ENCODE measurements at regions not wholly inside any gene's neighbourhood (a gene's known extent, or its start where the extent isn't known, plus 50 kb on each side); places are given as distances from the start of the nearest gene placed in this dataset.

- DNase-seq (ENCODE audit: low read depth, low spot score) = no peak
- Histone ChIP-seq H3K4me1 (ENCODE audit: control insufficient read depth, extremely low read depth, insufficient read depth, low read length) (no peaks in the 10 kb centered on the region), H2AFZ (ENCODE audit: low read depth, low read length) (no peak overlapping the region), H3K79me2 (ENCODE audit: control insufficient read depth, insufficient read depth, low read length) (no peaks in the 10 kb centered on the region), H3K4me3 (replicated peaks in 1 of 3; ENCODE audit: insufficient read depth in 1 of 3, low read depth in 1 of 3, low read length in 3 of 3) (no peak overlapping the region), H3K4me2 (ENCODE audit: insufficient read depth, low read length) (no peak overlapping the region), H4K20me1 (replicated peaks; ENCODE audit: control insufficient read depth, extremely low read depth, insufficient read depth, low read length) (no peaks in the 10 kb centered on the region), H3K36me3 (ENCODE audit: control insufficient read depth in 2 of 2, extremely low read depth in 1 of 2, insufficient read depth in 2 of 2, low read length in 2 of 2) (no peaks in the 10 kb centered on the region), H3K9me3 (replicated peaks; ENCODE audit: control insufficient read depth, insufficient read depth, low read length) (peaks cover 2% of the 10 kb centered on the region), H3K9ac (replicated peaks; ENCODE audit: extremely low read depth, insufficient read depth, low read length) (no peak overlapping the region), H3K27me3 (ENCODE audit: control insufficient read depth in 2 of 2, insufficient read depth in 2 of 2, low read length in 2 of 2) (no peaks in the 10 kb centered on the region), H3K27ac (ENCODE audit: insufficient read depth, low read depth, low read length) (no peak overlapping the region), H3K9me1 (replicated peaks; ENCODE audit: control insufficient read depth, extremely low read depth, insufficient read depth, low read length) (no peaks in the 10 kb centered on the region)
- TF ChIP-seq GATA2 (IDR thresholded peaks at IDR 0.05; ENCODE audit: insufficient read depth, insufficient read length, low read depth, low read length) (no peak), MYC (IDR thresholded peaks at IDR 0.05; ENCODE audit: low read depth, low read length) (no peak), JUN (IDR thresholded peaks at IDR 0.05; ENCODE audit: borderline replicate concordance, insufficient read depth, insufficient read length, low read depth) (no peak), CTCF (IDR thresholded peaks at IDR 0.05; ENCODE audit: extremely low read depth in 1 of 2, insufficient read depth in 1 of 2, low read depth in 1 of 2, low read length in 2 of 2) (no peak), MAX (IDR thresholded peaks at IDR 0.05; ENCODE audit: insufficient read depth, insufficient read length) (no peak), POLR2A (IDR thresholded peaks at IDR 0.05; ENCODE audit: low read depth, low read length) (no peak), FOS (IDR thresholded peaks at IDR 0.05; ENCODE audit: borderline replicate concordance, insufficient read depth, low read length) (no peak), EZH2 (IDR thresholded peaks at IDR 0.05; ENCODE audit: borderline replicate concordance, low read depth, low read length, severe bottlenecking) (no peak)
- no peak for FAIRE-seq
- ChIA-PET CTCF (no interaction called here), POLR2A (no interaction called here)
- BruUV-seq (replicated peaks) = no TSS peak
- dilution Hi-C loops (cut with MboI; ENCODE audit: extremely low pct_ligation_motif_present, low sequenced_read_pairs) = no loop called here
- intact Hi-C loops (cut with micrococcal nuclease) = no loop called here
Observed at GRCh38 chr7:156127166-156128134, 315.2 kb upstream of the SHH start.
